ENCODE measurements at regions not wholly inside any gene's neighbourhood (a gene's known extent, or its start where the extent isn't known, plus 50 kb on each side); places are given as distances from the start of the nearest gene placed in this dataset.

DNA sequence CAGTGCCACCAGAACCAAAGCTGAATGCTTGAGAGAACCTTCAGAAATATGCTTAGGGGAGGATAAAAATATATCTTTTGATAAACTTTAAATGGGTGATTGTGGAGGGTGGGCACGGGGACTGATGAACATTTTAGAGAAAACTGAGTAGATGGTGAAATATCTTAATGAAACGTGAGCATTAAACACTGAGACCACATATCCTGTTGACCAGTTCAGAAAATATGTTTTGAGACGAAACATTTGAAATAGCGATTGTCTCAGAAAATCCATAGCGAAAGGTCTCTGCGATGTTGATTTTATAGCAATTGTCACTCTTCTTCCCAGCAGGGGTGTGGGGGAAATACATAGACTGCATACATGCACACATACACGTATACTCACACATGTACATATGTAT is 231.0 kb downstream of the ESM1 start:
- no peaks in the 10 kb centered on the region for H4K20me1 ChIP-seq (ENCODE audit: control insufficient read depth, extremely low read depth, insufficient read depth, low read length)
- no peaks in the 10 kb centered on the region for H3K79me2 ChIP-seq (ENCODE audit: control insufficient read depth, insufficient read depth, low read length)
- no peak overlapping the region for H3K27ac ChIP-seq (ENCODE audit: control insufficient read depth, insufficient read depth, low read length)
- DNase-seq (ENCODE audit: low read depth, low spot score) (no peak), FAIRE-seq (no peak)
- H3K4me1 ChIP-seq (ENCODE audit: control insufficient read depth, extremely low read depth, insufficient read depth, low read length), result peaks cover 18% of the 10 kb centered on the region
- H3K9ac ChIP-seq (ENCODE audit: control insufficient read depth, extremely low read depth, insufficient read depth, low read length), result no peak overlapping the region
- dilution Hi-C loops (cut with MboI; ENCODE audit: extremely low pct_ligation_motif_present, low sequenced_read_pairs), result no loop called here
- no peaks in the 10 kb centered on the region for H3K27me3 ChIP-seq (ENCODE audit: control insufficient read depth, extremely low read depth, insufficient read depth, low read length)
- no peak overlapping the region for H3K4me3 ChIP-seq (ENCODE audit: control insufficient read depth in 2 of 3, extremely low read depth in 1 of 3, insufficient read depth in 2 of 3, low read depth in 1 of 3, low read length in 3 of 3)
- H2AFZ ChIP-seq (ENCODE audit: control insufficient read depth, low read length), result no peak overlapping the region
- H3K36me3 ChIP-seq (ENCODE audit: control insufficient read depth in 2 of 2, extremely low read depth in 1 of 2, insufficient read depth in 2 of 2, low read length in 2 of 2), result no peaks in the 10 kb centered on the region
- no peaks in the 10 kb centered on the region for H3K9me3 ChIP-seq (ENCODE audit: control insufficient read depth, low read depth, low read length)
- TF ChIP-seq, protein P1, sequence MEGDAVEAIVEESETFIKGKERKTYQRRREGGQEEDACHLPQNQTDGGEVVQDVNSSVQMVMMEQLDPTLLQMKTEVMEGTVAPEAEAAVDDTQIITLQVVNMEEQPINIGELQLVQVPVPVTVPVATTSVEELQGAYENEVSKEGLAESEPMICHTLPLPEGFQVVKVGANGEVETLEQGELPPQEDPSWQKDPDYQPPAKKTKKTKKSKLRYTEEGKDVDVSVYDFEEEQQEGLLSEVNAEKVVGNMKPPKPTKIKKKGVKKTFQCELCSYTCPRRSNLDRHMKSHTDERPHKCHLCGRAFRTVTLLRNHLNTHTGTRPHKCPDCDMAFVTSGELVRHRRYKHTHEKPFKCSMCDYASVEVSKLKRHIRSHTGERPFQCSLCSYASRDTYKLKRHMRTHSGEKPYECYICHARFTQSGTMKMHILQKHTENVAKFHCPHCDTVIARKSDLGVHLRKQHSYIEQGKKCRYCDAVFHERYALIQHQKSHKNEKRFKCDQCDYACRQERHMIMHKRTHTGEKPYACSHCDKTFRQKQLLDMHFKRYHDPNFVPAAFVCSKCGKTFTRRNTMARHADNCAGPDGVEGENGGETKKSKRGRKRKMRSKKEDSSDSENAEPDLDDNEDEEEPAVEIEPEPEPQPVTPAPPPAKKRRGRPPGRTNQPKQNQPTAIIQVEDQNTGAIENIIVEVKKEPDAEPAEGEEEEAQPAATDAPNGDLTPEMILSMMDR (optimal IDR thresholded peaks at IDR 0.05 in 1 of 3, IDR thresholded peaks at IDR 0.05 in 1 of 3, conservative IDR thresholded peaks at IDR 0.05 in 1 of 3; ENCODE audit: extremely low read depth in 1 of 3, insufficient read depth in 2 of 3, low read length in 3 of 3), result no peak
- no peak for TF ChIP-seq EZH2 (IDR thresholded peaks at IDR 0.05; ENCODE audit: low read length)
- H3K4me2 ChIP-seq (ENCODE audit: control insufficient read depth, extremely low read depth, insufficient read depth, low read depth, low read length), result no peak overlapping the region
- H3K9me1 ChIP-seq (ENCODE audit: control insufficient read depth, extremely low read depth, insufficient read depth, low read length), result no peaks in the 10 kb centered on the region

DNA sequence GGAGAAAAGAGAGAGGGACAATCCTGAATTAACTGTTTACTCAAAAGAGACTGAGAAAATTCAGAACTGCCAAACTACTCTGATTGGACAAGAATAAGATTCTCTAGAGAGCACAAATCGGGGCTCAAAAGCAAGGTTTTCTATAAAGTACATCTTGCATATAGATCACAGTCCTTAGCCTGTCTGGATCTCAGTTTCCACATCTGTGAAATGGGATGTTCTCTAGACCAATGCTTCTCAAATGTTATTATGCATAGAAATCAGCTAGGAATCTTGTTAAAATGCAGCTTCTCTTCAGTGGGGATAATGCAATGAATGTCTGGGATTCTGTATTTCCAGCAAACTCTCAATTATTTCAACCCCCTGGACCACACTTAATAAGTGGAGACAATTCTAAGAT is 231.6 kb downstream of the ESM1 start:
- Histone ChIP-seq H3K4me3 (ENCODE audit: control insufficient read depth in 2 of 3, extremely low read depth in 1 of 3, insufficient read depth in 2 of 3, low read depth in 1 of 3, low read length in 3 of 3) (no peak overlapping the region), H4K20me1 (ENCODE audit: control insufficient read depth, extremely low read depth, insufficient read depth, low read length) (no peaks in the 10 kb centered on the region), H3K9me3 (ENCODE audit: control insufficient read depth, low read depth, low read length) (no peaks in the 10 kb centered on the region), H3K4me1 (ENCODE audit: control insufficient read depth, extremely low read depth, insufficient read depth, low read length) (peaks cover 18% of the 10 kb centered on the region), H3K9me1 (ENCODE audit: control insufficient read depth, extremely low read depth, insufficient read depth, low read length) (no peaks in the 10 kb centered on the region), H3K9ac (ENCODE audit: control insufficient read depth, extremely low read depth, insufficient read depth, low read length) (no peak overlapping the region), H3K79me2 (ENCODE audit: control insufficient read depth, insufficient read depth, low read length) (no peaks in the 10 kb centered on the region), H3K27me3 (ENCODE audit: control insufficient read depth, extremely low read depth, insufficient read depth, low read length) (no peaks in the 10 kb centered on the region), H3K4me2 (ENCODE audit: control insufficient read depth, extremely low read depth, insufficient read depth, low read depth, low read length) (no peak overlapping the region), H2AFZ (ENCODE audit: control insufficient read depth, low read length) (no peak overlapping the region), H3K27ac (ENCODE audit: control insufficient read depth, insufficient read depth, low read length) (no peak overlapping the region), H3K36me3 (ENCODE audit: control insufficient read depth in 2 of 2, extremely low read depth in 1 of 2, insufficient read depth in 2 of 2, low read length in 2 of 2) (no peaks in the 10 kb centered on the region)
- DNase-seq (ENCODE audit: low read depth, low spot score), result no peak
- FAIRE-seq, result no peak
- dilution Hi-C loops (cut with MboI; ENCODE audit: extremely low pct_ligation_motif_present, low sequenced_read_pairs), result no loop called here
- TF ChIP-seq, protein P1 (optimal IDR thresholded peaks at IDR 0.05 in 1 of 3, IDR thresholded peaks at IDR 0.05 in 1 of 3, conservative IDR thresholded peaks at IDR 0.05 in 1 of 3; ENCODE audit: extremely low read depth in 1 of 3, insufficient read depth in 2 of 3, low read length in 3 of 3), result no peak
- no peak for TF ChIP-seq EZH2 (IDR thresholded peaks at IDR 0.05; ENCODE audit: low read length)

Data from keratinocyte (primary cell).